ENCODE measurements at regions not wholly inside any gene's neighbourhood (a gene's known extent, or its start where the extent isn't known, plus 50 kb on each side); places are given as distances from the start of the nearest gene placed in this dataset.

DNA sequence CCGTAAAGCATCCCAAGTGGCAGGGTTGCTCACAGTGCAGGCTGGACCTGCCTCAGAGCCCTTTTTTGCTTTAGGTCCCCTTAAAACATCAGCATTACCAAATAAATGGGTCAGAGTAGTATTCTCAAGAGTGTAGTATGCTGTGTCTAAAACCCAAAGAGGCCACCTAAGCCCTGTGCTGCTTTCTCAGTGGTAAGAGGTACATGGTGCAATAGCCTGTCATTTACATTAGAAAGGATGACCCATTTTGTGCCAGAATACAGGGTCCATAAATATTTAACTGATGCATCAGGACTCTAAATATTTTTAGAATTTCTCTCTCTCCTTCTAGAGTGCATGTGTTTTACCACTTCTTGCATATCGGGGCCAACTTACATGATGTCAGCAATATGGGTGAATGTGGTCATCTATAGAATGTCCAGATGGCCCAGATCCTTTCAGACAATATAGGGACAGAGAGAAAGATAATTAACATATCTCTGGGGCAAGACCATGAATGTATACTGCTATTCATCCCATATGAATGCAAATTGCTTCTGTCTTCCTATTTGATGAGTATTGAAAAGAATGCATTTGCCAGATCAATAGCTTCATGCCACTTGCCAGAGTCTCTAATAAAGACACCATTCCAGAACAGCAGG lies 329.2 kb downstream of the PMP22 start:
- H3K79me2 ChIP-seq (ENCODE audit: low read length), result no peaks in the 10 kb centered on the region
- H3K9ac ChIP-seq (ENCODE audit: low read length), result no peak overlapping the region
- H3K27ac ChIP-seq (ENCODE audit: low read length), result no peak overlapping the region
- no peak overlapping the region for H3K4me3 ChIP-seq (ENCODE audit: low read length)
- no peak overlapping the region for H3K4me2 ChIP-seq (ENCODE audit: low read length)
- TF ChIP-seq, protein P1, sequence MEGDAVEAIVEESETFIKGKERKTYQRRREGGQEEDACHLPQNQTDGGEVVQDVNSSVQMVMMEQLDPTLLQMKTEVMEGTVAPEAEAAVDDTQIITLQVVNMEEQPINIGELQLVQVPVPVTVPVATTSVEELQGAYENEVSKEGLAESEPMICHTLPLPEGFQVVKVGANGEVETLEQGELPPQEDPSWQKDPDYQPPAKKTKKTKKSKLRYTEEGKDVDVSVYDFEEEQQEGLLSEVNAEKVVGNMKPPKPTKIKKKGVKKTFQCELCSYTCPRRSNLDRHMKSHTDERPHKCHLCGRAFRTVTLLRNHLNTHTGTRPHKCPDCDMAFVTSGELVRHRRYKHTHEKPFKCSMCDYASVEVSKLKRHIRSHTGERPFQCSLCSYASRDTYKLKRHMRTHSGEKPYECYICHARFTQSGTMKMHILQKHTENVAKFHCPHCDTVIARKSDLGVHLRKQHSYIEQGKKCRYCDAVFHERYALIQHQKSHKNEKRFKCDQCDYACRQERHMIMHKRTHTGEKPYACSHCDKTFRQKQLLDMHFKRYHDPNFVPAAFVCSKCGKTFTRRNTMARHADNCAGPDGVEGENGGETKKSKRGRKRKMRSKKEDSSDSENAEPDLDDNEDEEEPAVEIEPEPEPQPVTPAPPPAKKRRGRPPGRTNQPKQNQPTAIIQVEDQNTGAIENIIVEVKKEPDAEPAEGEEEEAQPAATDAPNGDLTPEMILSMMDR (IDR thresholded peaks at IDR 0.05; ENCODE audit: low read depth, low read length), result no peak
- TF ChIP-seq EZH2phosphoT487 (IDR thresholded peaks at IDR 0.05; ENCODE audit: low read depth), result no peak
- no peaks in the 10 kb centered on the region for H3K36me3 ChIP-seq (replicated peaks; ENCODE audit: low read depth, low read length)
- no peaks in the 10 kb centered on the region for H4K20me1 ChIP-seq (ENCODE audit: insufficient read depth, low read length)
- no peaks in the 10 kb centered on the region for H3K27me3 ChIP-seq (ENCODE audit: low read depth, low read length)
- no peak overlapping the region for H2AFZ ChIP-seq (ENCODE audit: low read depth, low read length)
- no peaks in the 10 kb centered on the region for H3K4me1 ChIP-seq (ENCODE audit: low read length)
- no peaks in the 10 kb centered on the region for H3K9me3 ChIP-seq (ENCODE audit: insufficient read depth, low read length)

DNA sequence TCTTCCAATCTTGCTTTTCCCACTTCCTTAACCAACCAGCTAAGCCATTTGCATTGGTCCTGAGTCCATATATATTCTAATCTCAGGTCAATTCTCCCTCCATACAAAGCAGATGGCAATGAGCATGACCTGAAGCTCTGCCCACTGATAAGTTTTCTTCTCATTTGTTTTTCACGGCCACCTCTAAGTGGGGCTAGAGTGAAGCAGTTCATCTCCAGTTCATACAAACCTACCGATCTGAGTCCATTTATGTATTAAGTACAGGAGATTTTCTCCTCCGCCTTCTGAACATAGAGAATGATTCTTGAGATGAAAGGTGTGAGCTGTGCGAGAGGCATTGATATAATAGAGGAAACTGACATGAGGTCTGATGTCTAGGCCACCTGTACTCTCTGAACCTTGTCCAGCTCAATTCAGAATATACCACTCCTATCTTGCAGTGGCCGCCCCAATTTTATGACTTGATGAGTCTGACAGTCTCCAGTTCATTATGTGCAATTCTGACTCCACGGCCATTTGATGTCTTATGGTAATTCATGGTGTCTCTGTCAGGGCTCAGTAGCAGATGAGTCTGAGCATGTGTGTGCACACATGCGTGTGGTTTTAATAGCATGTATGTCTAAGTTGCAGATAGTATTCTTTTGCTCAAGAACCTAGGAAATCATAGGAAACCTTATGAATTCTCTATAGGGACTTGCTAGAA lies 329.8 kb downstream of the PMP22 start:
- Histone ChIP-seq H3K4me3 (ENCODE audit: low read length) (no peak overlapping the region), H3K27ac (ENCODE audit: low read length) (no peak overlapping the region), H3K9me3 (ENCODE audit: insufficient read depth, low read length) (no peaks in the 10 kb centered on the region), H3K4me1 (ENCODE audit: low read length) (no peaks in the 10 kb centered on the region), H3K9ac (ENCODE audit: low read length) (no peak overlapping the region), H3K79me2 (ENCODE audit: low read length) (no peaks in the 10 kb centered on the region), H4K20me1 (ENCODE audit: insufficient read depth, low read length) (no peaks in the 10 kb centered on the region), H3K36me3 (replicated peaks; ENCODE audit: low read depth, low read length) (no peaks in the 10 kb centered on the region), H3K27me3 (ENCODE audit: low read depth, low read length) (no peaks in the 10 kb centered on the region), H2AFZ (ENCODE audit: low read depth, low read length) (no peak overlapping the region), H3K4me2 (ENCODE audit: low read length) (no peak overlapping the region)
- TF ChIP-seq EZH2phosphoT487 (IDR thresholded peaks at IDR 0.05; ENCODE audit: low read depth), result no peak
- TF ChIP-seq, protein P1 (IDR thresholded peaks at IDR 0.05; ENCODE audit: low read depth, low read length), result no peak

GRCh38 chr17:14933676-14934075 lies 331.4 kb downstream of the PMP22 start:
- Histone ChIP-seq H3K9ac (ENCODE audit: low read length) (no peak overlapping the region), H3K4me2 (ENCODE audit: low read length) (no peak overlapping the region), H3K79me2 (ENCODE audit: low read length) (no peaks in the 10 kb centered on the region), H3K9me3 (ENCODE audit: insufficient read depth, low read length) (no peaks in the 10 kb centered on the region), H3K4me1 (ENCODE audit: low read length) (no peaks in the 10 kb centered on the region), H2AFZ (ENCODE audit: low read depth, low read length) (no peak overlapping the region), H3K4me3 (ENCODE audit: low read length) (no peak overlapping the region), H4K20me1 (ENCODE audit: insufficient read depth, low read length) (no peaks in the 10 kb centered on the region), H3K27me3 (ENCODE audit: low read depth, low read length) (no peaks in the 10 kb centered on the region), H3K36me3 (replicated peaks; ENCODE audit: low read depth, low read length) (no peaks in the 10 kb centered on the region), H3K27ac (ENCODE audit: low read length) (no peak overlapping the region)
- no peak for TF ChIP-seq EZH2phosphoT487 (IDR thresholded peaks at IDR 0.05; ENCODE audit: low read depth)
- TF ChIP-seq, protein P1 (IDR thresholded peaks at IDR 0.05; ENCODE audit: low read depth, low read length), result no peak

- Histone ChIP-seq H3K9me3 (ENCODE audit: insufficient read depth, low read length) (no peaks in the 10 kb centered on the region), H3K4me2 (ENCODE audit: low read length) (no peak overlapping the region), H3K27ac (ENCODE audit: low read length) (no peak overlapping the region), H3K4me3 (ENCODE audit: low read length) (no peak overlapping the region), H3K27me3 (ENCODE audit: low read depth, low read length) (no peaks in the 10 kb centered on the region), H3K4me1 (ENCODE audit: low read length) (no peaks in the 10 kb centered on the region), H2AFZ (ENCODE audit: low read depth, low read length) (no peak overlapping the region), H3K9ac (ENCODE audit: low read length) (no peak overlapping the region), H4K20me1 (ENCODE audit: insufficient read depth, low read length) (no peaks in the 10 kb centered on the region), H3K79me2 (ENCODE audit: low read length) (no peaks in the 10 kb centered on the region), H3K36me3 (replicated peaks; ENCODE audit: low read depth, low read length) (no peaks in the 10 kb centered on the region)
- TF ChIP-seq, protein P1 (IDR thresholded peaks at IDR 0.05; ENCODE audit: low read depth, low read length), result peak; percentile 69
- TF ChIP-seq EZH2phosphoT487 (IDR thresholded peaks at IDR 0.05; ENCODE audit: low read depth), result no peak
These were observed 338.5 kb downstream of the PMP22 start for GRCh38 chr17:14926526-14927122.
